ENCODE measurements at regions not wholly inside any gene's neighbourhood (a gene's known extent, or its start where the extent isn't known, plus 50 kb on each side); places are given as distances from the start of the nearest gene placed in this dataset.

DNA sequence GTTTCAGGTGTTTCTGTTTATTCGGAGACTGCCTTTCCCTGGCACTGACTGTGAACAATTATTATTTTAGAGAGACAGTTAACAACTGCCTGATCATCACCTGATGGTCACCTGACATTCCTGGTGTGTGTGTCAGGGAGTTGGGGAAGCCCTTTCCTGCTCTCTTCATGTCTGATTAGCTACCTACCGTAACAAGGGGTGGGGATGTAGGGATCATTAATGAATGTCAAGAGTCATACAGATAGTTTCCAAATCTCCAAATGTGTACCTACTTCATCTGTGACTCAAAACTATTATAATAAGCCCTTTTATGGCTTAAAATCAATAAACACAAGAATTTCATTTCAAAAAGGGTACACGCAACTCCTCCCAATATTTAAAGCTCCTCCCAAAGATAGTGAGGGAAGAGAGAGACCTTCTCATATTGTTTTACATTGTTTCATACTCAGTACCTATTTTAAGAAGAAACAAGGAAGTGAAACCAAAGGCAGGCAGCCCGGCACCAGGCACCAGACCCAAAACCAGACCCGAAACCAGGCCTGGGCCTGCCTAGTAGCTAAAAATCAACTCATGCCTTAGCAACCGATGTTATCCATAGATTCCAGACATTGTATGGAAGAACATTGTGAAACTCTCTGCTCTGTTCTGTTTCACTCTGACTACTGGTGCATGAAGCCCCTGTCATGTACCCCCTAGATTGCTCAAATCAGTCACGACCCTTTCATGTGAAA lies 844.9 kb upstream of the ALCAM start (continued):
- TF ChIP-seq SMARCA5 (IDR thresholded peaks at IDR 0.05) (no peak), SP1 (IDR thresholded peaks at IDR 0.05; ENCODE audit: low read depth, low read length) (no peak)

DNA sequence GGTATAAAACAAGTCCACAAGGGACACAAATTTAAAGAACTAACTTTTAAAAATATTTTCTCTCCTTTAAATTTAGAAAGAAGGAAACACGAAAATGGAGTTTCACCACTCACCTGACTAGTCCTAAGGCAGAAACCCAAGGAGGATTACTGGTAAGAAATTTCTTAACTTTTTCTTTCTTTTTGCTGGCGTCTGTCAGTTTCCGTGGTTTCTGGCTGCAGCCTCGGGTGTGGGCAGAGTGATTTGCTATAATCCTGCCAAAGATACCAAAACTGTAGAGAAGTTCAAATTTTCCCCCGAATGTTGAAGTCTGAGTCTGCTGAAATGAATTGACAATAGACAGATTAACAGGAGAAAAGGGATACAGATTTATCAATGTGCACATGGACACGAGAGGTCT lies 843.6 kb upstream of the ALCAM start:
- no peak for DNase-seq (ENCODE audit: low read depth, low spot score)
- in situ Hi-C loops (cut with MboI) (loop anchor here (5.0 kb wide), 1 partner anchor 844 kb away; the partner anchor contains the start of gene ALCAM), intact Hi-C loops (cut with micrococcal nuclease; ENCODE audit: unreplicated experiment) (loop anchor here (2.0 to 5.0 kb wide), 2 partner anchors 246 to 846 kb away; no protein-coding TSS in a partner anchor)
- H3K4me3 ChIP-seq = peak overlapping the region; percentile 71
- BruUV-seq (replicated peaks) = no TSS peak
- ChIA-PET RAD21 (ENCODE audit: unreplicated experiment) (no interaction called here), SMC1A (ENCODE audit: uncharacterized antibody, unreplicated experiment) (interaction anchor here (1.2 kb wide), 1 partner anchor 9 kb away, joined by 3 read pairs; no protein-coding TSS in a partner anchor), POLR2A (no interaction called here), CTCF (interaction anchor here (0.6 to 1.8 kb wide), 4 partner anchors 10 to 846 kb away, joined by 3 to 4 read pairs (median 3); no protein-coding TSS in a partner anchor)
- H3K9me3 ChIP-seq (replicated peaks; ENCODE audit: control insufficient read depth, insufficient read depth, low read length) = no peaks in the 10 kb centered on the region
- peaks cover 4% of the 10 kb centered on the region for H3K79me2 ChIP-seq (ENCODE audit: control insufficient read depth, insufficient read depth, low read length)
- H3K27me3 ChIP-seq (replicated peaks in 1 of 2; ENCODE audit: control insufficient read depth in 2 of 2, insufficient read depth in 2 of 2, low read length in 1 of 2) = no peaks in the 10 kb centered on the region
- no peak for FAIRE-seq
- ATAC-seq = peak; percentile 29
- peak overlapping the region; percentile 79 for H3K9ac ChIP-seq (ENCODE audit: control insufficient read depth, insufficient read depth, low read length)
- peaks cover 32% of the 10 kb centered on the region for H3K4me1 ChIP-seq (ENCODE audit: control insufficient read depth, insufficient read depth, low read length)
- no peaks in the 10 kb centered on the region for H3K36me3 ChIP-seq (ENCODE audit: control insufficient read depth in 2 of 2, insufficient read depth in 2 of 2, low read length in 1 of 2)
- peak overlapping the region; percentile 61 for H2AFZ ChIP-seq (ENCODE audit: control insufficient read depth, low read depth, low read length)
- H3K27ac ChIP-seq (ENCODE audit: control insufficient read depth, insufficient read depth) = peak overlapping the region; percentile 91
- H4K20me1 ChIP-seq (ENCODE audit: control insufficient read depth, insufficient read depth) = no peaks in the 10 kb centered on the region
- WGBS (ENCODE audit: insufficient coverage, insufficient replicate concordance, low lambda C conversion rate, missing lambda C conversion rate) = 0% methylated on average over 6 of the region's 6 CpGs
- H3K4me2 ChIP-seq (ENCODE audit: control insufficient read depth, insufficient read depth) = peak overlapping the region; percentile 92
- TF ChIP-seq FOXK2 (IDR thresholded peaks at IDR 0.05) (no peak), ATF3 (IDR thresholded peaks at IDR 0.05; ENCODE audit: borderline replicate concordance, extremely low read depth, low read depth, low read length) (no peak), NR2F1 (conservative IDR thresholded peaks at IDR 0.05) (no peak), SIX5 (IDR thresholded peaks at IDR 0.05; ENCODE audit: low read depth, low read length, severe bottlenecking) (no peak), SREBF2 (IDR thresholded peaks at IDR 0.05; ENCODE audit: low read length) (no peak), RB1 (IDR thresholded peaks at IDR 0.05; ENCODE audit: borderline replicate concordance) (no peak), RUNX3 (IDR thresholded peaks at IDR 0.05; ENCODE audit: low read length) (peak; percentile 56), ZSCAN29 (IDR thresholded peaks at IDR 0.05) (no peak), ZNF592 (IDR thresholded peaks at IDR 0.05) (no peak), FOS (IDR thresholded peaks at IDR 0.05; ENCODE audit: borderline replicate concordance, extremely low read depth, insufficient read length) (no peak)
- TF ChIP-seq, protein P1, sequence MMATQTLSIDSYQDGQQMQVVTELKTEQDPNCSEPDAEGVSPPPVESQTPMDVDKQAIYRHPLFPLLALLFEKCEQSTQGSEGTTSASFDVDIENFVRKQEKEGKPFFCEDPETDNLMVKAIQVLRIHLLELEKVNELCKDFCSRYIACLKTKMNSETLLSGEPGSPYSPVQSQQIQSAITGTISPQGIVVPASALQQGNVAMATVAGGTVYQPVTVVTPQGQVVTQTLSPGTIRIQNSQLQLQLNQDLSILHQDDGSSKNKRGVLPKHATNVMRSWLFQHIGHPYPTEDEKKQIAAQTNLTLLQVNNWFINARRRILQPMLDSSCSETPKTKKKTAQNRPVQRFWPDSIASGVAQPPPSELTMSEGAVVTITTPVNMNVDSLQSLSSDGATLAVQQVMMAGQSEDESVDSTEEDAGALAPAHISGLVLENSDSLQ (IDR thresholded peaks at IDR 0.05) = peak; percentile 19; the same call in 1 of the 2 replicates
- TF ChIP-seq, protein P2, sequence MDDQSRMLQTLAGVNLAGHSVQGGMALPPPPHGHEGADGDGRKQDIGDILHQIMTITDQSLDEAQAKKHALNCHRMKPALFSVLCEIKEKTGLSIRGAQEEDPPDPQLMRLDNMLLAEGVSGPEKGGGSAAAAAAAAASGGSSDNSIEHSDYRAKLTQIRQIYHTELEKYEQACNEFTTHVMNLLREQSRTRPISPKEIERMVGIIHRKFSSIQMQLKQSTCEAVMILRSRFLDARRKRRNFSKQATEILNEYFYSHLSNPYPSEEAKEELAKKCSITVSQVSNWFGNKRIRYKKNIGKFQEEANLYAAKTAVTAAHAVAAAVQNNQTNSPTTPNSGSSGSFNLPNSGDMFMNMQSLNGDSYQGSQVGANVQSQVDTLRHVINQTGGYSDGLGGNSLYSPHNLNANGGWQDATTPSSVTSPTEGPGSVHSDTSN (IDR thresholded peaks at IDR 0.05; ENCODE audit: insufficient replicate concordance, low read depth, low read length) = no peak
- TF ChIP-seq, protein P3, sequence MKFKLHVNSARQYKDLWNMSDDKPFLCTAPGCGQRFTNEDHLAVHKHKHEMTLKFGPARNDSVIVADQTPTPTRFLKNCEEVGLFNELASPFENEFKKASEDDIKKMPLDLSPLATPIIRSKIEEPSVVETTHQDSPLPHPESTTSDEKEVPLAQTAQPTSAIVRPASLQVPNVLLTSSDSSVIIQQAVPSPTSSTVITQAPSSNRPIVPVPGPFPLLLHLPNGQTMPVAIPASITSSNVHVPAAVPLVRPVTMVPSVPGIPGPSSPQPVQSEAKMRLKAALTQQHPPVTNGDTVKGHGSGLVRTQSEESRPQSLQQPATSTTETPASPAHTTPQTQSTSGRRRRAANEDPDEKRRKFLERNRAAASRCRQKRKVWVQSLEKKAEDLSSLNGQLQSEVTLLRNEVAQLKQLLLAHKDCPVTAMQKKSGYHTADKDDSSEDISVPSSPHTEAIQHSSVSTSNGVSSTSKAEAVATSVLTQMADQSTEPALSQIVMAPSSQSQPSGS (IDR thresholded peaks at IDR 0.05; ENCODE audit: low read length) = no peak
